ENCODE measurements at regions not wholly inside any gene's neighbourhood (a gene's known extent, or its start where the extent isn't known, plus 50 kb on each side); places are given as distances from the start of the nearest gene placed in this dataset.

GRCh38 chr6:144585217-144585814 is 300.2 kb downstream of the UTRN start:
- H3K79me2 ChIP-seq (replicated peaks; ENCODE audit: insufficient read depth), result peaks cover 52% of the 10 kb centered on the region
- peaks cover 9% of the 10 kb centered on the region; the same call in 1 of the 3 replicates for H3K36me3 Mint-ChIP-seq (ENCODE audit: low read depth)
- H3K9me3 Mint-ChIP-seq, result no peaks in the 10 kb centered on the region
- no peak overlapping the region for H3K27ac ChIP-seq (ENCODE audit: low read depth)
- H3K27ac Mint-ChIP-seq, result peak overlapping the region; percentile 53; the same call in 1 of the 2 replicates
- H3F3A ChIP-seq (replicated peaks; ENCODE audit: low read depth), result no peaks in the 10 kb centered on the region
- no peaks in the 10 kb centered on the region for H4K20me1 ChIP-seq (replicated peaks; ENCODE audit: insufficient read depth)
- H3K4me2 ChIP-seq, result peak overlapping the region; percentile 64
- no peaks in the 10 kb centered on the region for H3K36me3 ChIP-seq (ENCODE audit: insufficient read depth)
- no peak overlapping the region for H2AFZ ChIP-seq
- no peaks in the 10 kb centered on the region for H3K9me2 ChIP-seq (ENCODE audit: insufficient read depth)
- H3K4me3 Mint-ChIP-seq, result peak overlapping the region; percentile 68; the same call in 2 of the 3 replicates
- H3K4me1 ChIP-seq (ENCODE audit: insufficient read depth), result peaks cover 41% of the 10 kb centered on the region
- H3K4me1 Mint-ChIP-seq, result peaks cover 44% of the 10 kb centered on the region
- DNase-seq (ENCODE audit: low spot score) (peak; percentile 59), ATAC-seq (no peak; the same call in 2 of the 3 replicates)
- H3K27me3 ChIP-seq (ENCODE audit: insufficient read depth), result no peaks in the 10 kb centered on the region
- peaks cover 2% of the 10 kb centered on the region for H3K27me3 Mint-ChIP-seq (ENCODE audit: insufficient read depth, low read depth, poor library complexity)
- TF ChIP-seq ZNF114 (CRISPR knock-in tag; IDR thresholded peaks at IDR 0.05) (no peak), REST (IDR thresholded peaks at IDR 0.05; ENCODE audit: unreplicated experiment) (no peak), STAT1 (IDR thresholded peaks at IDR 0.05; ENCODE audit: unreplicated experiment) (no peak), POLR2AphosphoS5 (IDR thresholded peaks at IDR 0.05; ENCODE audit: low read depth) (no peak), EZH2phosphoT487 (IDR thresholded peaks at IDR 0.05; ENCODE audit: unreplicated experiment) (no peak), CREB1 (CRISPR knock-in tag; IDR thresholded peaks at IDR 0.05; ENCODE audit: low read depth) (no peak), EZH2 (IDR thresholded peaks at IDR 0.05; ENCODE audit: low read depth, unreplicated experiment) (no peak)
- TF ChIP-seq, protein P1, sequence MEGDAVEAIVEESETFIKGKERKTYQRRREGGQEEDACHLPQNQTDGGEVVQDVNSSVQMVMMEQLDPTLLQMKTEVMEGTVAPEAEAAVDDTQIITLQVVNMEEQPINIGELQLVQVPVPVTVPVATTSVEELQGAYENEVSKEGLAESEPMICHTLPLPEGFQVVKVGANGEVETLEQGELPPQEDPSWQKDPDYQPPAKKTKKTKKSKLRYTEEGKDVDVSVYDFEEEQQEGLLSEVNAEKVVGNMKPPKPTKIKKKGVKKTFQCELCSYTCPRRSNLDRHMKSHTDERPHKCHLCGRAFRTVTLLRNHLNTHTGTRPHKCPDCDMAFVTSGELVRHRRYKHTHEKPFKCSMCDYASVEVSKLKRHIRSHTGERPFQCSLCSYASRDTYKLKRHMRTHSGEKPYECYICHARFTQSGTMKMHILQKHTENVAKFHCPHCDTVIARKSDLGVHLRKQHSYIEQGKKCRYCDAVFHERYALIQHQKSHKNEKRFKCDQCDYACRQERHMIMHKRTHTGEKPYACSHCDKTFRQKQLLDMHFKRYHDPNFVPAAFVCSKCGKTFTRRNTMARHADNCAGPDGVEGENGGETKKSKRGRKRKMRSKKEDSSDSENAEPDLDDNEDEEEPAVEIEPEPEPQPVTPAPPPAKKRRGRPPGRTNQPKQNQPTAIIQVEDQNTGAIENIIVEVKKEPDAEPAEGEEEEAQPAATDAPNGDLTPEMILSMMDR (conservative IDR thresholded peaks at IDR 0.05; ENCODE audit: low read depth in 2 of 2), result peak; percentile 81 to 94
- TF ChIP-seq, protein P2, sequence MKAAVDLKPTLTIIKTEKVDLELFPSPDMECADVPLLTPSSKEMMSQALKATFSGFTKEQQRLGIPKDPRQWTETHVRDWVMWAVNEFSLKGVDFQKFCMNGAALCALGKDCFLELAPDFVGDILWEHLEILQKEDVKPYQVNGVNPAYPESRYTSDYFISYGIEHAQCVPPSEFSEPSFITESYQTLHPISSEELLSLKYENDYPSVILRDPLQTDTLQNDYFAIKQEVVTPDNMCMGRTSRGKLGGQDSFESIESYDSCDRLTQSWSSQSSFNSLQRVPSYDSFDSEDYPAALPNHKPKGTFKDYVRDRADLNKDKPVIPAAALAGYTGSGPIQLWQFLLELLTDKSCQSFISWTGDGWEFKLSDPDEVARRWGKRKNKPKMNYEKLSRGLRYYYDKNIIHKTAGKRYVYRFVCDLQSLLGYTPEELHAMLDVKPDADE (IDR thresholded peaks at IDR 0.05), result no peak
- H3K4me3 ChIP-seq, result peak overlapping the region; percentile 40

All from GM23338 (cell line).